NCI-H187 treated with DMSO at 0.1 percent for 48 hours (cell line): ENCODE measurements at regions not wholly inside any gene's neighbourhood (a gene's known extent, or its start where the extent isn't known, plus 50 kb on each side); places are given as distances from the start of the nearest gene placed in this dataset.

ENCODE experiments used
- DNase-seq: peaks from one replicate; lab custom pipeline; 2025; lab: John Stamatoyannopoulos, UW

DNA sequence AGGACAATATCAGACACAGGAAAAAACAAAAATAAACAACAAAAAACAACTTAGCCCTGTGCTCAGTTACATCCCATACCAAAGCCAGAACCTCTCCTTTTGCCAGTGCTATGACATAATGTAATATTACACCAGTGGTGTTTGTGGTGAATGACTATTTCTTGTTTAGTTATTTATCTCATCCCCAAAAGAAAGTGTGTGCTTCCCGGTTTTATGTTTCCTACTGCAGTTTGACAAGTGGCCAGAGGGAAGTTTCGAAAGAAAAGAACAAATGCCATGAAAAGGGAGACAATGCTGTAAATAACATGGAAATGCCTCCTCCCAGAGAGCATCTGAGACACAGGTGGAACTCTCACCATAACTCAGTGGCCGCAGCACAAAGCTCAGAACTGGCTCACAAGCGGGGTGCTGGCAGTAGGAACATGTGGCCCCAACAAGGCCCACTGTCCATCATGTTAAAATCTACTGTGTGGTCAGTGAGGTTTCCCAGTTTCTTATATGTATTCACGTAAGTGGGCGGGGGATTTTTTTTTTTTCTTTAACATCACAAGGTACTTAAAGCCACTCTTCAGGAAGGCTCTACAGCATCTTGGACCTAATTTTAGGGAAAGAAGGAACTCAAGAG, 158.2 kb downstream of the BARHL2 start:
- DNase-seq: no peak

DNA sequence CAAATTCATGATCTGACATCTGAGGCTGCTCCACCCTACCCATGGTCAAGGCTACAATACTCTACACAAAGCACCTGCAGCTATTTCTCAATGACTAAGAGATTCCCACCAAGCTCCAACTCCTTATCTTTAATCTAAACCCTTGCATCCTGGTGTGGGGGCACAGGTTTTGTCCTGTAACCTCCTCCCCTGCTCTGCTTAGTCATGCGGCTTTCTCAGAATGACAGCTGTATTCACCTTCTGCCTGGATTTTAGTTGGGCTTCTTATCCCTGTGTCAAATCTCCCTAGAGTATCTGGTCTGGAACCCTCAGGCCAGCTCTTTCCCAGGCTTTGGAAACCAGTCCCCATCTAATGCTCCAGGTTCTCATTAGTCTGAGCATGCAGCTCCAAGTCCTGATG, 159.0 kb downstream of the BARHL2 start:
- no peak for DNase-seq

DNA sequence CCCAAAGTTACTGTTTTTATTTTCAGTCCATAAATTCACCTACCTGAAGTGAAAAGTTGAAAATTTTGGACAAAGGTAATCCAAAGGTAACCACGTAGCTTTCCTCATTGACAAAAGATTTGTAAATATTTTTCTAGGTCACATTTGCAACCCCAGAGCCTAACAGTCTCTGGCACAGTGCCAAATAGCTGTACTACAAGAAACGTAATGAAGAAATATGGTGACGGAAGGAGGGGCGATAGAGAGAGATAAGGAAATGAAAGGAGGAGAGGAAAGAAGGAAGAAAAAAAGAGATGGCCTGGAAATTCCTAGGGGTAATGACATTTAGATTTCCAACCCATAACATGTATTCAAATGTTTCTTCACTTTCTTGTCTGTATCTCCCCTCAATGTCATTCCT, 159.4 kb downstream of the BARHL2 start:
- DNase-seq: no peak

DNA sequence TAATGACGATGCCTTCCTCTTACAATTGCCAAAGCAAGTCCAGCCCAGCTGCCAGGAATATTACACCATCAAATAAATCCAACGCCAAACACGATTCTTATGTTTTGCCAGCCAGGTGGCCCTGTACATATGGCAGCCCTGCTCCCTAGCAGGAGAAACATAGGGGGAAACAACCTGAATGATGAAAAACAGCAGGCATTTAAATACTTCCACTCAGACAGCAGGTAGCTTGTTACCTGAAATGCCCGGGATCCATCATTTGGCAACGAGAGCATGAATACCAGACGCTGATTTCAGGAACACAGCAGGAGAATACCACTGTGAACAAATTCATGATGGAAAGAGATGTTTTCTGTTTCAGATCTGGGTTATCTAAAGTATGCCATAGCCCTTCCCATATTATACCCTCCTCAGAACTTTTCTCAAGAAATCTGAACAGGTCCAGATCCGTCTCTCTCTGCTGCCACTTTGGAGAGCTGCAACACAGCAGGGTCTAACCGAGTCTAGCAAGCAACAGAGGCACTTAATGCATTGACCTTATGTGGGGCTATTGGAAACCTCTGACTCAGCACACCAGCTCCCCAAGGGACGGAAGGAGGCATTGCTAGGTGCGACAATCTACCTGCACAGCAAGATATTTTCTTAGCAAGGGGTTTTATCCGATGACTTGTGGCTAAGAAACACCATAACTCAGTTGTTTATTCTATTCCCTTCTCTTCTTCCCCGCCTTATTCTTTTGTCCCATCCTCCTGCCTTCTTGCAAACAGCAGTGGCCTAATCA, 166.3 kb downstream of the BARHL2 start:
- DNase-seq: no peak

DNA sequence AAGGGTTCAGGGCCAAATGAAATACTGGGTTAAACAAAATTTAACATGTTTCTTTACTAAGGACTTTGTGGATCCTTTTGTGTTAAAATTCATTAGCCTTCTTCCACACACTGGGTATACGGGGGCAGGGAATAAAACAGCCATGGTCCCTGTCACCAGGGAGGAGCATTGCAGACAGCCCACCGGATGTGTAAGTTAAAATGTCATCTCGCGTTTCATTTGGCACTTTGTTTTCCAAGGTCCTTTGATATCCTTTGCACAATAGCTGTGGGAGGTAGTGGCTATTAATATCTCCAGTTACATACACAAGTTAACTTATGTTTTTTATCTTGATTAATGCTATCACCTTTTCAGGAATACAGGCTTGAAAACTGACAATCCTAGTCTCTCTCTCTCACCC, 172.7 kb downstream of the BARHL2 start:
- DNase-seq: no peak

DNA sequence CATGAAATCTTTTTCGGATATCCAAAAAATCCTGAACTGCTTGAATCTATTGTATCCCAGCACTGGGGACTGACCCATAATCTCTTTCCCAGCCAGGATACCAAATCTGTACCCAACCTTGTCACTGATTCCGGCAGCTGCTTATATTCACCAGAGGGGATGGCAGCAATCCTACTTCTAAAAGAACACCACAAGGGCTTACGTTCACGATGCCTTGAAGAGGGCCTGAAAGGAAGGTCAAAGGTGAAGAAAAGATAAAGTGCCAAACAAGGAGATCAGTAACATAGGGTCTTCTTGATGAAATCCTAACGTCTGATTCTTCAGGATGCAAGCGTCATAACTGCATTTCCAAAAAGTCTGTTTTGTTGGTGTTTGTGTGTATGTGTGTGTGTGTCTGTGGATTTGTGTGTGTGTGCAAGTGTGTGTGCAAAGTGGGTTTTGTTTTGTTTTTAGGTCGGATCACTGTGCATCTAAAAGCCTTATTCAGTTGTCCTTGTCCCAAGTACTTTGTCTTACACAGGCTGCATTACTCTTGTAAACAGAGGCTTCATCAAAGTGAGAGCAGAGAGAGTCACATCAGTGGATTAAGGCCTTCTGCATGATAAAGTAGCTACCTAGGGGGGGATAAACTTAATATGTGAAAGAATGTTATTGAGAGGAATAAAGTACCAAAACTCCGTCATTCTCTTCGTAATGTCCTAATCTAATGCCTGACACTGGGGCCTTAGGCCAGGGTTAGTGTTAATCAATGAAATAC, 179.3 kb downstream of the BARHL2 start:
- no peak for DNase-seq

DNA sequence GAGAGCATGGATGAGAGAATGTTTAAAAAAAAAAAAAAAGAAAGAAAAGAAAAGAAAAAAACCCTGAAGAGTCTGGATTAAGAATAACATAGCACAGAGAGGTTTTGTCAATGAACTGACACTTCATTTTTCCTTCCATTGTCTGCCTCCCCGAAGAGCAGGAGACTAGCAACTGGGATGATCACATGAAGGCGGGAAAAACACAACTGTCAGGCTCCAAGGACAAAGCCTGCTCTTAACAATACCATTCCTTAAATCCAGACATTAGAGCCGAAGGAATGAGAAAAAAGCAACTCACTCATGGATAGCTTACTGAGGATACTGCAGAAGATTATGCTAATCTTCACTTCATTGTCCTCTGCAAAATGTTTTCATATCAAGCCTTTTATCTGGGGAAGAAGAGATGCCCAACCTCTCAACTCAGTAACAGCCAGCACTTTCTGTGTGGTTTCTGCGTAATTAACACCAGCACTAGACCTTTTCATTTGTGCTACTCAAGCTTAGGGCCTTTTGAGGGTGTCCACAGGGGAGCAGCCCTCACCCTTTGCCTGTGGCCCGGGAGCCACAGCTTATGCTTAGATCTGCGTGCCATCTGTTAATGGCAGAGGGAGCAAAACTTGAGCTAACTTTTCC, 182.3 kb downstream of the BARHL2 start:
- DNase-seq: peak; percentile 47

DNA sequence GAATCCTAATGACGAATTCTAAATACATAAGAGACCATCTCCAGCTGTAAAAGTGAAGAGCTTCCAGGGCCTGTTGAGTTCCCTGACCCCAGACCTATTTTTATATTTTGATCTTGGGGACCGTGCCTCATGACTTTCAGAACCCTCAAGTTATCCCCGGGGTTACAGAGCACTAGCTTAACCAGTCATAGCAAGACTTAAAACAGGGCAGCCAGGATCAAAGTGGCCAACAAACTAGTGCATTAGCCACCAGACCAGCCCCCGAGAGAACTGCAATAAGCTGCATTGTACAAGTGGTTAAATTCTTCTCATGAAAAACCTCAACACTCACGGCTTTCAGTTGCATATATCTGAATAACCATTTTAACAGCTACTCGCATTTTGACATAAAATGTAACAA, 183.0 kb downstream of the BARHL2 start:
- no peak for DNase-seq

DNA sequence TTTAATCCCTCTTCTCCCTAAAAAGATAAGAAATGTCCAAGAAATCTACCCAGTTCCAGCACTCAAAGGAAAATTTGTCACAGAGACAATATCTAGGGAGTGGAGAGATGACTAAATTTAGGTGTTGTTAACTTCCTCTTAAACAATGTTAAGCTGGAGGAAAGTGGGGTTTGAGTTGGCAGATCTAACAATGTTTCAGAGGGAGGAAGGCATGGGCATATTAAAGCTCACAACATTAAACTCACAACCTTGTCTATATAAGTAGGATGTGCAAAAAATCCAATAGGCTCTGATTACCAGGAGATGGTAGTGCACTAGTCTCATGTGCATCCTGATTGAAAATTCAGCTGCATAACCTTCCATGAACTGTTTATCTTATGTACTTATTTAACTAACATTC, 190.1 kb downstream of the BARHL2 start:
- DNase-seq: no peak

DNA sequence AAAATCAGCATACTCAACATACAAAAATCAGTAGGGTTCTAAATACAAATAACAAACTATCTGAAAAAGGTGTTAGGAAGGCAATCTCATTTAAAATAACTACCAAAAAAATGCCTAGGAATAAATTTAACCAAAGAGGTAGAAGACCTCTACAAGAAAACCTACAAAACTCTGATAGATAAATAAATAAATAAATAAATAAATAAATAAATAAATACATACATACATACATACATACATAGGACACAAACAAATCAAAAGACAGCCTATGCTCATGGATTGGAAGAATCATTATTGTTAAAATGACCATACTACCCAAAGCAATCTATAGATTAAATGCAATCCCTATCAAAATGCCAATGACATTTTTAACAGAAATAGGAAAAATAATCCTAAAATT, 194.7 kb downstream of the BARHL2 start:
- DNase-seq: no peak

DNA sequence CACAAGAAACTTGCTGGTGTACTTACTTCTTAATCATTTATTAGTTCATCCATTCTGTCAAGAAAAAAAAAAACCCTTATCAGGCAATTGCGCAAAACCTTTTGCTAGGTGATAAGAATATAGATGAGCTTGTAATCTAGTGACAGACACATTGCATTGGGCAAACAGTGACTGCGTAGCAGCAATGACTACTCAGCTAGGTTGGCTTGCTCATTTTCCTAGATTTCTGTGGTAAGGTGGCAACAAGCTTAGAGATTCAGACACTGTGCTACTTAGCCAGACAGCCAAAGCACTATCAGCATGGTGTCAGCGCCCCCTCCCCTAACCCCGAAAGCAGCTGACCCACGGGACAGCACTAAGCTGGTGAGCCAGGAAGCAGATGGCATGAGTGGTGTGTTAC, 203.1 kb downstream of the BARHL2 start:
- DNase-seq: no peak

DNA sequence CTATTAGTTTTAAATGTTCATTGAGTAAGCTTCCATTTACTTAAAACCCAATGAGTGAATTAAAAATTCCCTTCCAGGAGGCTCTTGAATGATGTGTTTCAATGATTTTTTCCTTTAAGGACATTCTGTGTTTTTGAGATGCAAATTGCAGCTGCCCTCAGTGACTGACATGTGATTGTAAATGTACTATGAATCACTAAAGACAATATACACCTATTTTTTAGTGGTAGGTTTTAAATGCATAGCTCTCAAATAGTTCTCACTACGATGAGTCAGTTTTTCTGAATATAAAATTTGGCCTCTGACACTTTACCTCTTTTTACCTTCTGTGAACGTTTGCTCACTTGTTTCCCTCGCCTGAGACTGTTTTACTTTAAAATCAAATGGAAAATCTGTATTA, 204.7 kb downstream of the BARHL2 start:
- DNase-seq: no peak

DNA sequence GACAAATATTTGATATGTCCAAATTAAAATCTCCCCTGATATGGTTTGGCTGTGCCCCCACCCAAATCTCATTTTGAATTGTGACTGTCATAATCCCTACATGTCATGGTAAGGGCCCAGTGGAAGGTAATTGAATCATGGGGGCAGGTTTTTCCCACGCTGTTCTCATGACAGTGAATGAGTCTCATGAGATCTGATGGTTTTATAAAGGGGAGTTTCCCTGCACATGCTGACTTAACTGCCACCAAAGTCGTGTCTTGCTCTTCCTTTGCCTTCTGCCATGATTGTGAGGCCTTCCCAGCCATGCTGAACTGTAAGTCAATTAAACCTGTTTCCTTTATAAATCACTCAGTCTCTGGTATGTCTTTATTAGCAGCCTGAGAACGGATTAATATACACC, 207.0 kb downstream of the BARHL2 start:
- DNase-seq: no peak

DNA sequence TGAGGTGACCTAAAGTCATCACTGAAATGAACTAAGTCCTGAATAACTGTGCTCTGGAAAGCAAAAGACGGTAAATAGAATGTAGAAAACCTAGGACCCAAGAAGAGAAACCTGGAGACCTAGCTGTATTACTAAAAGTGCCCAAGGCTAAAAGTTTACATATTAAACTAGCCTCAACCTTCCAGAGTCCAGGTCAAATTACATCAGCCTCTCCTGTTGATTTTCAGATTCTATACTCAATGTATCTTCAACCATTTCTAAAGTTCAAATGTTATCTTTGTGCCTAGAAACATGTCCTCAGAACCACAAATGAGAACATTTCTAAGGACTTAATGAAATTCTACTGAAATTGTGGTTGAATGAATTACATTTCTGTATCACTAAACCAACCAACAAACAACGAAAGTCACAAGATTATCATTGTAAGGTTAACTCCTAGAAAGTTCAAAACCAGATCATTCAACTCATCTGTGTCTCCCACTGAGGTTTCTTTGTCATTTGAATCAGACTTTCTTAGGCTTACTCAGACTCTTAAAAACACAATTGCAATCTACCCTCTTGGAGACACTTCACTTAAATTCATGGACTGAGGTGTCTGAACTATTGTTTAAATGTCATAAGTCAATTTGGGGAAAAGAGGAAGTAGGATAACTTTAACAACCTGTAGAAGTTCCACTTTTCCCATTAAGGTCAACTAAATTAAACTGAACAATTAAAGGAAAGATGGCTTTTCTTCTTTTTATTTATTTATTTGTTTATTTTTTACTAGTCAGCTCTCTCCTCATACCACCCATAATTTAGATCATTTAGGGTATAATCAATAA, 207.7 kb downstream of the BARHL2 start:
- no peak for DNase-seq

DNA sequence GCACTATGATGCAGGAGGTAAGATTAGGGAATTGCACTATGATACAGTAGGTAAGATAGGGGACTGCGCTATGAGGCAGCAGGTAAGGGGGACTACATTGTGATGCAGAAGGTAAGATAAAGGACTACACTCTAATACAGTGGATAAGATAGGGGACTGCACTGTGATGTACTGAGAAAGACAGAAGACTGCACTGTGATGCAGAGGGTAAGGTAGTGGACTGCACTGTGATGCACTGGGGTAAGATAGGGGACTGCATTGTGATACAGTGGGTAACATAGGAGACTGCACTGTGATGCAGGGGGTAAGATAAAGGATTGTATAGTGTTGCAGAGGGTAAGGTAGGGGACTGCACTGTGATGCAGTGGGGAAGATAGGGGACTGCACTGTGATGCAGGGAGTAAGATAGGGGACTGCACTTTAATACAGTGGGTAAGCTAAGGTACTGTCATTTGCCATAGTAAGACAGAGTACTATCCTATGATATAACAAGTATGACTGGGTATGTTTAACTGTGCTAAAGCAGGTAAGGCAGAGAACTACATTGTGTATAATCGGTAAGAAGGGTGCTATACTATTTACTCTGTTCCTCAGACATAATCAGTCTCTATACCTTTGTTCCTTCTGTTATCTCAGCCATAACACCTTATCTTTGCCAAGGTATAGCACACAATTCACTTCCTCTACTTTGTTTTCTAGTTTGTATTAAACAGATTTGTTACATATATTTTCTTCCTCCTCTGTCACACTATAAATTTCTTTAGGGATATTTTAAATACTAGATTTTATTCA, 208.5 kb downstream of the BARHL2 start:
- no peak for DNase-seq

DNA sequence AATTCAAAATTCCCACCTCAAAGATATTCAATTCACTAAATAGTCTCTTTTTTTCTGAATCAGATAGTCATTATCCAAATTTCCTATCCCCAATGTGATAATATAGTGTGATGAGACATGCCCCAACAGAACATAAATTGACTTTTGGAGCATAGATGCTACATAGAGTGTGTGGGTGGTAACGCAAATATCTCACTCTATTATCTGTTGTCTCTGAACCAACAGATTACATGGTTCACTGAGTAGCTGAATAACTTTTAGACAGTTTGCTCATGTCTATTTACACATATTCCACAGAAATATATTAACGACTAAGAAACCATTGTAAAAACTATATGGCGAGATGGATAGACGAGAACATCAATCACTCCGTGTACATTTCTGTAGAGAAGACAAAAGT, 209.9 kb downstream of the BARHL2 start:
- DNase-seq: no peak

DNA sequence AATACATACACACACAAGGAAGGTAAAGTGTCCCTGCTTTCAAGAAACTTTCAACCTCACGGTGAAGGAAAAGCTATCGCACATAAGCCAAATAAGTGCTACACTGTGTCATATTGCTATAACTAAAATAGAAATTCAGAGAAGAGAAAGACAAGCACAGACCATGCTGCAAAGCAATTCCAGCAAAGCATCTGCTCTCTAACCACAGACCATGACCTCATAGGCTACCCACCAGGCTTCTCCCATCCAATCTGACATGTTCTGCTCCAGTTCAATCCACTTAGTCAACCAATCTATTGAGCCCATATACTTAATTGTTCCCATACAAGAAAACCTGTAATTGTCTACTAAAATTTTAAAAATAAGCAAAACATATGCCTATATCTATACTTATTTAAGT, 211.3 kb downstream of the BARHL2 start:
- no peak for DNase-seq

DNA sequence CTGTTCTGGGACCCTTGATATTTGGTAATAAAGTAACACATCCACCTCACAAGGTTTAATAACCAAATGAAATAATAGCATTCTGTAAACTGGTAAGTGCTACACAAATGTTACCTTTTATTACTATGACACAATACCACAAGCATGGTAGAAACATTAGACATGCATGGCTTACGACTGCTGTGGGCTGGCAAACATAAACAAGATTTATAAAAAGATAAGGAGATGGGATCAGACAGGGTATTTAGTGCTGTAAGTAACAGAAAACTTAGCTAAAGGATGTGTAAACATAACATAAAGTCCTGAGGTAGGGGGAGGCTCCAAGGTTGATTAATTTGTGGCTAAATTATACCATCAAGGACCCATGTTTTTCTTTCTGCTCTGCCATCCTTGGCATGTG, 212.6 kb downstream of the BARHL2 start:
- DNase-seq: no peak

DNA sequence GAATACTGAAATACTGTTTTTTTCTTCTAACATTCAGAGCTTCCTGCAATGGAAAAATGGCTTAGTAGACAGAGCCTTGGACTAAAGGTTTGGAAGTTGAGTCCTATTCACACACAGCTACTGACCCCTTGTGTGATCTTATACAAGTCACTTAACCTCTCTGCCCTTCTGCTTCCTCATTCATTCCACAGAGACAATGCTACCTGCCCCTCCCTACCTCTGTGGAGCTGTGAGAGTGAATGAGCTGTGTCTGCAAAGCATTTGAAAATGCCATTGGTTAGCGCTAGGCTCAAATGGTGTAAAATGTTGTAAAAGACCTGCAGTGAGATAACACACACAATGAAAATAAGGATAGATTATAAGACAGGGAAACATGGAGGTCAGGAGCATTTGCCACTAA, 214.4 kb downstream of the BARHL2 start:
- no peak for DNase-seq

DNA sequence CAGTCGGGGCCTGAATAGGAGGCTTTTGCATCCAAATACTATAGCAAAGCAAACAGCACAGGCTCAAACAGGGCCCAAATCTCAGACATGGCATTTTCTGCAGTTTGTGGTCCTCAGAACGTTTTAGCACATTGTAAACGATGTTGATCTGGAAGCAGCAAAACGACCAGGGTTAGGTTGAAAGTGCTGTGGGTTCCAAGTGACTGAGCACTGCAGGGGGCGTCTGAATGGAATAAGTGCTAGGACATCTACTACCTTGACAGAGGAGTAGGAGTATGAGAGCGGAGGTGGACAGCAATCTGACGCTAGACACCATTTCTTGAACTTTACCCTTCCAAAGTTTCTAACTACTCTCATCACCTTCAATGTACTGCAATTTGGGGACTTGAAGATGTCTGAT, 214.9 kb downstream of the BARHL2 start:
- no peak for DNase-seq

DNA sequence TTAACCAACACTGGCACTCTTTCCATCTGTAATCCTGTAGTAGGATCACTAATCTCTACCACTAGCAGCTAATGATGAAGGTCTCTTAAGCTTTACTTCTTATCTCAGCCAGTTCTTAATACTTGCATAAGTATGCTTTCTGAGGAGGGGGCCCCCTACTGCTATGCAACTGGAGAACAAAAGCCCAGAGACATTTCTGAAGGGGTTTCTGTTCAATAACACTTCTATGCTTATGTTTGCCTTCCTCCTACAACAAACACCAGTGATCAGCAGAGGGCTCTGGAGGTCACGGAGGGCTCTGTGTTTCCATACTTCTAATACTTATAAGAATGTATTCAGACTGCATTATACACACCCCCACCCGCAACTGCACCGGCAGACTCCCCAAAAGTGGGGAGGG, 215.8 kb downstream of the BARHL2 start:
- no peak for DNase-seq
